Pulmonary artery endothelial cell (primary cell): ENCODE measurements at regions not wholly inside any gene's neighbourhood (a gene's known extent, or its start where the extent isn't known, plus 50 kb on each side); places are given as distances from the start of the nearest gene placed in this dataset.
"Not testable (repeated sequence)": the region's sequence is repeated elsewhere in the genome, so short reads cannot be mapped to it uniquely, and the experiment has no call there.

Experiments used
- DNase-seq: peaks from one replicate; pipeline ENCODE4 v3.0.0-alpha.2; 2011; ENCODE audit warnings: low read depth, low spot score

DNA sequence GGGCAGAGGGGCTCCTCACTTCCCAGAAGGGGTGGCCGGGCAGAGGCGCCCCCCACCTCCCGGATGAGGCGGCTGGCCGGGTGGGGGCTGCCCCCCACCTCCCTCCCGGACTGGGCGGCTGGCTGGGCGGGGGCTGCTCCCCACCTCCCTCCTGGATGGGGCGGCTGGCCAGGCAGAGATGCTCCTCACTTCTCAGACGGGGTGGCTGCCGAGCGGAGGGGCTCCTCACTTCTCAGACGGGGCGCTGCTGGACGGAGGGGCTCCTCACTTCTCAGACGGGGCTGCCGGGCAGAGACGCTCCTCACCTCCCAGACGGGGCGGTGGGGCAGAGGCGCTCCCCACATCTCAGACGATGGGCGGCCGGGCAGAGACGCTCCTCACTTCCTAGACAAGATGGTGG lies 573.3 kb downstream of the C6orf118 start:
- not testable (repeated sequence) for DNase-seq

DNA sequence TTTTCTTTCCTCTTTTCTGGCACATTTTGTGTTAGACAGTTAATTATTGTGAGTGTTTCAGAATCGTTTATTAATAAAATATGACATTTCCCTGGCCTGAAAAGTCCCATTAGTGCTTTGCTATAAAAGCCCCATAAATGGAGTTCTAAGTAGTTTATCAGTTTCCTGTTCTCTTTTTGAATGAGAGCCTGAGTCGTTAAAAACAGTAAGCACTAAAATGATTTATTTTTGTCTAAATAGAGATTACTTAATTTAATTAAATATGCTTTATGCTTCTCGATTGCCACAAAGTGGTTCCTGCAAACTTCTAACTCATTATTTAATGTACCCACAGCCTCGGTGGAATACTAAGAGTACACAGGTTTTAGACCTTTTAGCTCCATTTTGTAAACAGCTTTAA lies 577.9 kb downstream of the C6orf118 start:
- DNase-seq, result no peak

DNA sequence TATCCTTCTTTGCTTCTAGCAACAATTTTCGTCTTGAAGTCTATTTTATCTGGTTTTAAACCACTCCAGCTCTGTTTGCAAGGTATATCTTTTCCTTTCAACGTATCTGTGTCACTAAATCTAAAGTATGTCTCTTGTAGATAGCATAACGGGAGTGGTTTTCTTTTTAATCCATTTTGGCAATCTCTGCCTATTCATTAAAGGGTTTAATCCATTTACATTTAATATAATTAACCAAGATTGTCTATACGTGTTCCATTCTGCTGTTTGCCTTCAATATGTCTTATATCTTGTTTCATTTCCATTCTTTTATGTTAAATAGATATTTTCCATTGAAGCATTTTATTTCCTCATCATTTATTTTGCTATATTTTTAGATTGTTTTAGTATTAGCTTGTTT lies 587.9 kb downstream of the C6orf118 start:
- no peak for DNase-seq

DNA sequence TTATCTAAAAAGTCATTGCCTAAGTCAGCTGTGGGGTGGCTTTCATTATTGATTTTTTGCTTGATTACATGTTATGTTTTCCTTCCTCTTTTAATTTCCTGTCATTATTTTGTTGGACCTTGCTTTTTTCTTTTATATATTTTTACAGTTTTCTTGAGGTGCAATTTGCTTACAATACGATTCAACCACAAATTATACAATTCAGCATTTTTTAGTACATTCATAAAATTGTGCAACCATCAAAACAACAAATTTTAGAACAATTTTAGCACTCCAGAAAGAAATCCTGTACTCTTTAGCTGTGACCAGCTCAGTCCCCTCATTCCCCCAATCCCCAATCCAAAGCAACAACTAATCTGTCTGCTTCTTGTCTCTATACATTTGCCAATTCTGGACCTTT lies 608.9 kb downstream of the C6orf118 start:
- DNase-seq, result no peak

DNA sequence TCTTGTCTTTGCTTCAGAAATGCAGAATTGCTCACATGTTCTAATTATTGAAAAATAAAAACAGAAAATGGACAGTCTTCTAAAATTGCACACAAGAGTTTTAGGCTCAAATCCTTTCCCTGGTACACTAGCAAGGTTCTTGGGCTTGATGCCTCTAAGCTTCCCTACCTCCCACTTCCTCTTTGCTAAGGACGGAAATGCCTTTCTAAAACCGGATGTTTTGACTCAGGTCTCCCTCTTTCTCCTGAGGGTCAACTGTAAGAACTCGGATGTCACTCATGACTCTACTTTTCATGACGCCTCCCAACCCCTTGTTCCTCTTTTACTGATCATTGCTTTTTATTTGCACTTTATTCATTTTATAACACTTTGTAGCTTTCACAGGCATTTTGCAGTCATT lies 613.5 kb downstream of the C6orf118 start:
- DNase-seq, result no peak

DNA sequence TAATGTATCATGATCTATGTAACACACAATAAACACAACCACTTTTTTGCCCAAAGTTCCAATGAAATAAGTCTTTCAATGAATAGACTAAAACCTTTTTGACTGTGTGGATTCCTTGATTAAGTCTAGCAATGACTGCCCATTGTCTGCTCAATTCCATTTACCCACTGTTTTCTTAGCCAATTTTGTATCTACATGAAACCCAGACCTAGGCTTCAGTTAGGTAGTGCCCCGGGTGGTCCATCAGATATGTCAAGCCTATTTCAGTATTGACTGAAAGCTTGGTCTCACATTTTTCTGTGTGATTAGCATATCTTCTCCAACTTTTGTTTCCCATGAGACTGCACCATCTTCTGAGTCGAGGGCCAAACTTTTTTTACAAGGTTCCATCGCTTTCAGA lies 615.0 kb downstream of the C6orf118 start:
- no peak for DNase-seq

DNA sequence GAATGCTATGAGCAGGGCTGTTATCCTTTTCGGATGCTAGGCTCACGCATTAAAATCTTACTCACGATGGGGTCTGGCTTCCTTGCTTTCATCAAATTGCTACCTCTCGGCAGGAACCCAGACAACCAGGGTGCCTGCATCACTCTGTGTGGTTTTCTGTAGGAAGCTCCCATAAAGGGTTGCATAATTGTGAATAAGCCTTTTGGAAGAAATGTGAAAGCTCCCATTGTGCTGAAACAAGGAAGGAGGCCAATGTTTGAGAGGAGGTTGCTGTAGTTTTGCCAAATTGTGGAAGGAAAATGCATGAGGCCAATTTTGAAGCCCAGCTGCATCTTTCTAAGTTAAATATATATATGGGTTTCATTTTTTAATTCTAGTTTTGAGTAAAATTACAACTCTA lies 615.5 kb downstream of the C6orf118 start:
- DNase-seq, result no peak

DNA sequence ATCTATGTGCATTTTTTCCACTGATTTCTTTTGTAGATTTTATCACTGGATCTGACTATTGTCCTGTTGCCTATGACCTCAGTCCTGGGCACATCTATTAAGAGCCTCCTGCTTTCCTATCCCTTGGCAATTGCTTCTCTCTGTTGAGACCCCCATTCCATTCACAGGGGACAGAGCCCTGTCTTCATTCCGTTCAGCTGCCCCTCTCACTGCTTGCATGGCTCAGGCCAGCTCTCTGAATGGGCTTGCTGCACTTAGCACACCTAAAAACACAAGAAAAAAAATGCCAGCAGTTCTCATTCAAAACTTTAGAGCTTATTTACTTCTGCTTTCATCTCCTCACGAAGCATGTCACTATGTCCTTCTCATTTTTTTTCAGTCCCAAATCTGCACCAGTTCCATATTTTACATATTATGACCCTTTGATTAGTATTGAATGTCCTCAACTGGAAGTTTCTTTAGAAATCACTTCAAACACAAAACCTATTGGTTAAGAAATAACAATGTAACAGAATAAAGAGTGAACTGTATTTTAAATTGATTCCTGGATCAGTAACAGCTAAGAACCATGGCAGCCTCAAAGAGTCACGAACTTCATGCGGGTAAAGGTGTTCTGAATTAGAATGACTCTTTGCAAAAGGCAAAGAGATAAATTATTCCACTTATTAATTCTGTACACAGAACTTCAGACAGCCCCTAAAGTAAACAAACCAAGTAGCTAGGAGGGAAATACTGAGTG lies 616.5 kb downstream of the C6orf118 start:
- DNase-seq, result no peak

DNA sequence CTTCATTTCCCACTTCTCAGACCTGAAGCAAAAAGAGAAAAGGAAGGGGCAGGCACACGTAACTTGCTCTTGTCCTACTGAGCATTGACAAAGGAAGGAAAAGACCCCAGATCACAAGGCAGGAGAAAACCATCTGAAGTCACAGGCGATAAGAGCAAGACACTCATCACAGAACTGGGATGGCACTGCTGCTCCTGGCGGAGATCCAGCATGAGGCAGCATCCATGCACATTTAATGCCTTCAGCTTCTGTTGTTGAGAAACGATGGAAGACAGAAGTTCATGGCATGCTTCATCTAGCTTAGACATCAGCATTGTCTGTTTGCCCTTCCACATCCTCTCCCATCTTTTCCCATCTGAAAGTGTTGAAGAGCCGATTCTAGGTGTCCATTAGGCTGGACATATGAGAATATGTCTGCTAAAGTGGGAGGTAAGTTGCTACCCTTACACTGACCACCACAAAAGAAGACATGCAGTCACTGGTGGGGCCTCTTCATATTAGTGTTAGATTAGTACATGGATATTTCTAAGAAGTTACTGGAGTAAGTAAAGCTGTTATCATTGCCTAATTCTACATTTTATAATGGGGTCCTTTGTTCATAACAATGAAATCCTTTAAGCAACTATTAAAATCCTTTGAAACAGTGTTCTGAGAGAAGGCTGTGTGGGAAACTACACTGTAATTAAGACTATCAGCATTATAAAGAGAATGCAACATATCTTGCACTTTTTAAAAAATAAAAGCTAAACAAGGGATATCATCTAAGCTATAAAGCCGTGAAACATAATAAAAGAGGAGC lies 618.5 kb downstream of the C6orf118 start:
- DNase-seq, result no peak

DNA sequence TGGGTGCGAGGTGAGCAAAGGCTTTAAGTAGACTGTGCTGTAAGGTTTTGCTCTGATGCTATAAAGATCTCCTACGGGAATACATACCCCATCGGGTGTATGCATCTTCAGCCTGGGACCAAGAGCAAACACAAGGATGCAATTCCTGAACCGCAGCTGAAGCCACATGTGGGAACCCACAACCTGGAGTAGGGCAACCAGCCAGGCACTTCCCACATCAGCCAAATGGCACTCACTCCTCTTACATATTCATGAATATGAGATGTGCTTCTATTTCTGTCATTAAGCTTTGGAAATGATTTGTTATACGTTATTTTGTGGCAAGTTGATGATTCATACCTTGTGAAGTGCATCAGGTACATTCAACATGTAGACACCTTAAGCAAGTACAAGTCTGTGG lies 619.2 kb downstream of the C6orf118 start:
- no peak for DNase-seq

DNA sequence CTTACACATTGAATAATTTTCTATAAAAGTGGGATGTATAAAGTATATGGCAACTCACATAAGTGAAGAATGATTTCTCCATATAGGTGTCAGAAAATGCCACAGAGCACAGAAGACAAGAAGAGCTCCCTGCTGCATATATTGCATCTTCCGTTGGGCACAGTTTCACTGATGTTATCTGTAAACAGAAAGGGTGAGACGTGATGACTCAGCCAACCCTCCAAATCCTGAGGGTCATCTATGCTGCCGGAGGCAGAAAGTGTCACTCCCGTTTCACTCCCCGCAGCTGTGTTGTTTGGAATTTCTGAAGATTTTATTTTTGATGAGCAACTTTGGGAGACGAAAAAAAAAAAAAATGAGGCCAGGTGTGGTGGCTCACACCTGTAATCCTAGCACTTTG lies 644.1 kb downstream of the C6orf118 start:
- DNase-seq, result no peak

DNA sequence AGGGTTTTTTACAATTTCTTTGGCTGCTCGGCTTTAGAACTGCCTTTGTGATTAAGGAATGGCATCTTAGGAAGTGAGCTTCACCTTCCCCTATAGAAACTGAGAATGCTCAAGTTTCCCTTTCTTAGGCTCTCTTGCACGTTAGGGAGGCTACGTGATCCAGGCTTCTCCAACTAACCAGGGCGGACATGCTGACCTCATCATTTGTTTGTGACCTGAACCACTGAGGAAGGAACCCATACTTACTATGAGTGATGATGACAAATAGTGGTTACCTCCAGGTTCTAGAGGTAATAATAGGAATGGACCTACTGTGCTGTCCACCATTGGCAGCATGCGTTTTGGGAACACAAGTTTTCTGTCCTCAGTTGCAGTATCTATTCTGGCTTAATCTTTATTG lies 645.8 kb downstream of the C6orf118 start:
- no peak for DNase-seq

DNA sequence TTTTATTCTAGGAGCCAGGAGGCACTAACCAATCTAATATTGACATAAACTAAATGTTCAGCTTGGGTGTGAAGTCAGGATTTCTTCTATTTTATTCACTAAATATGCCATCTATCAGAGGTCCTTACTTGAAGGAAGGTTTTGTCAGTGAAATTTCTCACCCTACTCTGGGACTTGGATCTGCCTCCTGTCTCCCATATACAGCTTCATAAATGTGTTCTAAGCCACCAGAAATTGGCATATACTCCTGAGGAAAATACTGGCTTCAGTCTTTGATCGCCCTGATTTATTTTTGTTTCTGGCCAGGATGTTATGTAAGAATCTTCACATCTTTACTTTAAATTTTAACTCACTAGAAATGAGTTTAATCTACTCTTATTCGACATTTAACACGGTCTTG lies 647.7 kb downstream of the C6orf118 start:
- DNase-seq, result no peak

DNA sequence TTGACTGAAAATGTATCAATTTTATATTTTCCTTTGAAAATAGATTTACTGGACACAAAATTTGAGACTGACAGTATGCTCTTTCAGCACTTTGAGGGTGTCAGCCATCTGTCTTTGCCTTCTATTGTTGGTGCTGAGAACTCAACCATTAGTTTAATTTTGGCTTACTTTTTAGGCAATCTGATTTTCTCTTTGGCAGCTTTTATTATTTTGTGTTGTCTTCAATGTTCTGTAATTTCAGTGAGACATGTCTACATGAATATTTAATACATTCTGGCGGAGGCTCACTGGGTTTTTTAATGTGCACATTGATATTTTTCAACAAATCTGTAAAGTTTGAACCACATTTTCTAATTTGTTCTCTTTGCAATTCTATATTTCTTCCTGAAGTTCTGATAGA lies 648.6 kb downstream of the C6orf118 start:
- no peak for DNase-seq

DNA sequence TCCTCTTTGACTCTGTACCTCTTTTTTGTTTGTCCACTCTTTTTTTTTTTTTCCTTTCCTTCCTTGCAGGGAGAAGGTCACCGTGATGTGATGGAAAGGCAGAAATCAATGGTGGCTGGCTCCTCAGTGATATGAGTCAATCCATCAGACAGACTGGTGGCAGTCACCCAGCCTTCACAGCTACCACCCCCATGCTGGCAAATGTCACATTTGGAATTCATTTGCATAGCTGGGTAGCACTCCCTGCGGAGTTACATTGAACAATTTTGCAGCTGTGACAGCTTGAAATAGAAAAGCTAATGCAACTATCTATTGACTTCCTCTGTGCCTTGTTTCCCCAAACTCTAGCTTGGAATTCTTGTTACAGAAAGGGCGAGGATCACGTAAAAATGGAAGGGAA lies 668.4 kb downstream of the C6orf118 start:
- no peak for DNase-seq

DNA sequence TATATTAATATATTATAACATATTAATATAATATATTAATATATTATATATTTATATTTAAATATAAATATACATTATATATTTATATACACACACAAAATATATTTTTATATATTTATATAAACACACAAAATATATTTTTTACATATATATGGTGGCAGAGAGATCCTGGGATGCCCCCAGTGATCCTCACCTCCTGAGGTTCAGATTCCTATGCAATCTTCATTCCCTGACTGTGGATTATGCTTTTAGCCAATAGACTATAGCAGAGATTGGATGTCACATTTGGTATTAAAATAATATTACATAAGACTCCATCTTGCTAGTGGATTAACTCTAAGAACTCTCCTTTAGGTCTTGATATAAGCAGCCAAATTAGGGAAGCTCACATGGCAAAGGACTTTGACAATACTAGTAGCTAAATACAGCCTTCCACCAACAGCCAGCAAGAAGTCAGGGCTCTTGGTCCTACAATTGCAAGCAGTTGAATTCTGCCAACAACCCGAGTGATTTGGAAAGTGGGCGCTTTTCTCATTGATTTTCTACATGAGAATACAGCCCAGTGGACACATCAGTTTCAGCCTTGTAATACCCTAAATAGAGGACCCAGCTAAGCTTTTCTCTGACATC lies 681.0 kb downstream of the C6orf118 start:
- DNase-seq, result no peak

DNA sequence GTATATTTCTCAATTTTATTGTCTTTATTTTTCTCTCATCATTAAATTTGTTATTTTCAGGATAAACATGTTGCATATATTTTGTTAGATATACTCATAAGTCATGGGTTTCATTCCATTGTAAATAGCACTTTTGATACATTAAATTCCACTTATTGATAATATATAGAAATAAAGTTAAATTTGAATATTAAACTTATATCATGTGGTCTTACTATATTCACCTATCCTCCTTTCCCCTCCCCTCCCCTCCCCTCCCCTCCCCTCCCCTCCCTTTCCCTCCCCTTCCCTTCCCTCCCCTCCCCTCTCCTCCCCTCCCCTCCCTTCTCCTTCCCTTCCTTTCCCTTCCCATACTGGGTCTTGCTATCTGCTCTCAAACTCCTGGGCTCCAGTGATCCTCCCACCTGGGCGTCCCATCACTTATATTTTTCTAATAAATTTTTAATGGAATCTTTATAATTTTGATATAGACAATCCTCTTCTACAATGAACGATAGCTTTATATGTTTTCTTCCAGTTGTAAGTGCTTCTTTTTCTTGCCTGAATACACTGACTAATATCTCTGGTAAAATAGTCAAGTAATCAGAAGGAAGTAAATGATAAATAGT lies 692.4 kb downstream of the C6orf118 start:
- no peak for DNase-seq

DNA sequence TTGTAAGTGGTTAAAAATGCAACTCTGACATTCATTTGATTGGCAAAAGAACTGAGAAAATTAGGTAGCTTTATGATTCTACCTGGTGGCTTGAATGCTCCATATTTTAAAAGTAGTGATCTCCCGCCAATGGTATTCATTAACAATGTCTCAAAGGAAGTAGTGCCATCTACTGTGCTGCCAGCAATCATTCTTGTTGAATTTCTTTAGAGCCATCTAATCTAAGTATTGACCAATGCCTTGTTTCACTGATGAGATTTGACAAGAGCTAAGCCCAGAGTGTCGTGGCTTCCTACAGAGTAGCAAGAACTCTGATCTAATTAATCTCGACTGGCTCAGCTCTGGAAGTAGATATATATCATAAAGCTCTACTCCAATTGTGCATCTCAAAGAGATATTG lies 696.7 kb downstream of the C6orf118 start:
- no peak for DNase-seq

DNA sequence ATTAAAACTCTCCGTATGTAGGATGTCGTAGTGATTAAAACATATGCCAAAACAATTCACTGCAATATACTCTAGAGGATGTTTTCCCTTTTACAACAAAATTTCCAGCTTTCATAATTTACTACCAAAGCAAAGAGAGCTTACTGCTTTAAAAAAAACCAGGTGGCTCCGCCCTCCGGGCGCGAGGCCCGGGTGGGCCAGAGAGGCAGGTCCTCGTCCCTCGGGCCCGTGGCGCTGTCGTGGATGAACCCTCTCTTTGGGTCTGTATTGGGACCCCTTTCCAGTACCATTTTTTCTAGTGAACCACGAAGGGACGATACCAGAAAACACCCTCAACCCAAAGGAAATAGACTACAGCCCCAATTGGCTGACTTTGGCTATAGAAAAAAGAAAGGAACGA lies 698.5 kb downstream of the C6orf118 start:
- not testable (repeated sequence) for DNase-seq

DNA sequence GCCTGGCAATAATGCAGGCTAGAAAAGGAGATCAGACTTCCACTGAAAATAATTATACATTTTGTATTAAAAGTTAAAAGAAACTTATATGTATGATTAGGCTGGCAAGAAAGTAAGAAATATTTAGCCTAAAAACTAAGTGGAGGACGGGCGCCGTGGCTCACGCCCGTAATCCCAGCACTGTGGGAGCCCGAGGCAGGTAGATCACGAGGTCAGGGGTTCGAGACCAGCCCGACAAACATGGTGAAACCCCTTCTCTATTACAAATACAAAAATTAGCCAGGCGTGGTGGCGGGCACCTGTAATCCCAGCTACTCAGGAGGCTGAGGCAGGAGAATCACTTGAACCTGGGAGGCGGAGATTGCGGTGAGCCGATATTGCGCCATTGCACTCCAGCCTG lies 707.0 kb downstream of the C6orf118 start:
- not testable (repeated sequence) for DNase-seq

DNA sequence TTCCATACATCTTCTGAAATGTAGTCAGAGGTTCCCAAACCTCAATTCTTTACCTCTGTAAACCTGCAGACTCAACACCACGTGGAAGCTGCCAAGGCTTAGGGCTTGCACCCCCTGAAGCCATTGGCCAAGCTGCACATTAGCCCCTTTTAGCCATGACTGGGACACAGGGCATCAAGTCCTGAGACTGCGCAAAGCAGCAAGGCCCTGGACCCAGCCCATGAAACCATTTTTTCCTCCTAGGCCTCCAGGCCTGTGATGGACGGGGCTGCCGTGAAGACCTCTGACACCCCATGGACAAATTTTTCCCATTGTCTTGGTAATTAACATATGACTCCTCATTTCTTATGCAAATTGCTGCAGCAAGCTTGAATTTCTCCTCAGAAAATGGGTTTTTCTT lies 727.8 kb downstream of the C6orf118 start:
- DNase-seq, result no peak

DNA sequence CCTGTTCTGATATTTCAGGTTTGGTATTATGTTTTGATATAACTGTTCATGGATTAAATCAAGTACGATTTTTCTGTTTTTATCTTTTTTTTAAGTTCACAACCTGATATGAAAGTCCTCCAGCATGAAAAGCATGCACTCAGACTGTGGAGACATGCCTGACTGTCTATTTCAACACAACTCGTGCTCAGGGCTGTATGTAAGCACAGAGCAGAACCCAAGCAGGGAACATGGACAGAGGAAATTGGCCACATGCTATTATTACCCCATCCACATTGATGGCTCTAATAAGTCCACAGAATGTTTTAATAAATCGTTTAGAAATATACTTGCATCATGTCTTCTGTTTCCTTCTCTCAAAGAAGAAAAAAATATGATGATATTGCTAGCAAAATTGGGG lies 730.4 kb downstream of the C6orf118 start:
- DNase-seq, result no peak
